22Rv1 (cell line): ENCODE measurements at regions not wholly inside any gene's neighbourhood (a gene's known extent, or its start where the extent isn't known, plus 50 kb on each side); places are given as distances from the start of the nearest gene placed in this dataset.
"Not testable (repeated sequence)": the region's sequence is repeated elsewhere in the genome, so short reads cannot be mapped to it uniquely, and the experiment has no call there.

ENCODE experiments used
- H3K27ac ChIP-seq: fragments of 450-650 bp; 2 replicates; pipeline ENCODE4 v1.5.1; 2017
- CTCF ChIP-seq: fragments of 450-650 bp; IDR thresholded peaks from 2 replicates; pipeline ENCODE4 v1.5.1; 2017; ENCODE audit warnings: mild to moderate bottlenecking
- ZFX ChIP-seq: fragments of 450-650 bp; IDR thresholded peaks from 2 replicates; pipeline ENCODE4 v1.6.1; 2017; ENCODE audit warnings: antibody characterized with exemption, borderline replicate concordance

GRCh38 chr17:71024172-71024571, 854.8 kb downstream of the KCNJ2 start:
- H3K27ac ChIP-seq = no peak overlapping the region

GRCh38 chr17:71024969-71025368, 855.6 kb downstream of the KCNJ2 start:
- TF ChIP-seq ZFX = no peak
- no peak for TF ChIP-seq CTCF
- no peak overlapping the region for H3K27ac ChIP-seq

More at GRCh38 chr17:71024172-71024571, 854.8 kb downstream of the KCNJ2 start:
- TF ChIP-seq ZFX (no peak), CTCF (no peak)

- TF ChIP-seq ZFX = no peak
- no peak overlapping the region for H3K27ac ChIP-seq
Measured at GRCh38 chr17:71029246-71029645, 859.9 kb downstream of the KCNJ2 start.

GRCh38 chr17:71031286-71031685, 862.0 kb downstream of the KCNJ2 start:
- not testable (repeated sequence) for H3K27ac ChIP-seq

- H3K27ac ChIP-seq = no peak overlapping the region
- TF ChIP-seq CTCF (no peak), ZFX (no peak)
Measured at GRCh38 chr17:71032746-71033273, 863.5 kb downstream of the KCNJ2 start.

- no peak overlapping the region for H3K27ac ChIP-seq
- TF ChIP-seq CTCF = no peak
- no peak for TF ChIP-seq ZFX
Measured at GRCh38 chr17:71033336-71033735, 864.0 kb downstream of the KCNJ2 start.

GRCh38 chr17:71035226-71035625, 865.9 kb downstream of the KCNJ2 start:
- TF ChIP-seq CTCF (no peak), ZFX (no peak)
- H3K27ac ChIP-seq = no peak overlapping the region

GRCh38 chr17:71037386-71037785, 868.1 kb downstream of the KCNJ2 start:
- no peak for TF ChIP-seq ZFX
- TF ChIP-seq CTCF = no peak
- no peak overlapping the region for H3K27ac ChIP-seq
